SKM-1 (cell line): ENCODE measurements at regions not wholly inside any gene's neighbourhood (a gene's known extent, or its start where the extent isn't known, plus 50 kb on each side); places are given as distances from the start of the nearest gene placed in this dataset.
A peak's percentile ranks its signal among the peaks of the same experiment; 100 is the strongest.

Source experiments
- DNase-seq: peaks from one replicate; lab custom pipeline; 2025; ENCODE audit not compliant: unreplicated experiment; lab: John Stamatoyannopoulos, UW

DNA sequence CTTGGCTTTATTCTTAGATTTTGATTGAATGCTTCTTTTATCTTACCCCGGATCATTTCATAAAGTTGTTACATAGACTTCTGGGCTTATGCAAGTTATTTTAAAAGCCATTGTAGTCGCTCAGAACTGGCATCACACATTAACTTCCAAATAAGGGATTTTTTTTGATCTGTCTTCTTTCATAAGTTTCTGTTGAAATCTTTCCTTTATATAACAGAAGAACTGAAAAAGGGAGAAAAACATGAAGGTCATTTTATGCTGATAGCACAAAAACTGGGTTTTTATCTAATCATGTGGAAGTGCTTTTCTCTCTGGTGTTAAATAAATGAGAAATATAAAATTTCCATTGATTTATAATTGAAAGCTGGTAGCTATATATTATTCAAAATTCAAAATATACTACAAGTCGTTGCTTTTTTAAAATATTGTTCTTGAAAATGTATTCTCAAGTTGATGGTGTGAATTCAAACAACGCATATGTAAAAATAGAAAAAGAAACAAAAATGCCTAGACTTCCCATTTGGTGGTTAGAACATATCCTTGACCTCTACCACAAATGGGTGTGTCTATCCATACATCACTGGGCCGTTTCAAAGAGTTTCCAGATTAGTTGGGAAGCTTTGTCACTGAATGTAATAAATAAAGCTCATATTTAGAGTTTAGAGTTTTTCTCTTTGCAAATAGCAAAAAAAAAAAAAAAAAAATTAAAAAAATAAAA lies 258.3 kb upstream of the ZPLD1 start:
- DNase-seq, result no peak

DNA sequence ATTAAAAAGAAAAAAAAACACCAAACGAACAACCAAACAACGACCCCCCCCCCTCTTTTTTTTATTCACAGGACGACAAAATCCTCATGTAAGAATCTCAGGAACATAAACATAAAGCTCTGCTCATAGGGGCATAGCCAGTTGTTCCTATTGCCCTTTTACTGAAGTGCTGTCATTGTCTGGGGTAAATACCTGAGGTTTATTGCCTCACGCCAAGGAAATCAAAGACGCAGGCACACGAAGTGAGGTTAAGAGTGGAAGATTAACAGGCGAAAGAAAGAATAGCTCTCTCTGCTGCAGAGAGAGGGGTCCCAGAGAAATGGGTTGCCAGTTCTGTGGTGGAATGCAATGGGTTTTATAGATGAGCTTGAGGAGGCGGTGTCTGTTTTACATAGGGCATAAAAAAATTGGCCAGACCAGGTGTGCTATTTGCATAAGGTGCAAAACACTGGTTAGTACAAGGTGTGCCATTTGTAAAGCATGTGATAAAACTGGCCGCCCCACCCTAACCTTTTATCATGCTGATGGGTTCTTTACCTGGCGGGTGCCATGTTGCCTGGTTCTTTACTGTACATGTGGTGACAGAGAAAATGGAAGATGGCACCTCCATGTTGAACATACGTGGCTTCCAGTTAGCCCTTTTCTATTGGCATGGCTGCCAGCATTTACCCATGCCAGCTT lies 257.6 kb upstream of the ZPLD1 start:
- DNase-seq, result no peak

DNA sequence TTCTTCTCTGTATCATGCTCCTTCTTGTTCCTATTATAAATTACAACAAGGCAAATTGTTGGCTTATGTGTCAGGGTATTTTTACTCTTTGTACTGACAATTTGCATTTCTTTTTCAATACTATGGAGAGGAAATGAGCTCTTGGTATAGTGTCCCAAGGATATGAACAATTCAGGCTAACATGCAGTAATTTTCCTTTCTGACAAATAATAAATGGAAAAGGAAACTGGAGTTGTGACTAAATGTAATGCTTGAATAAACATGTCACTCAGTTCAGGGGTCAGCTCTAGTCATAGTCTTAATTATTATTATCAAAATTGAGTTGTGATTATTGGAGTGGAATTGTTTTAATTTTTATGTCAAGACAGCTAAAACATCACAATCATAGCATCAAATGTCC lies 256.0 kb upstream of the ZPLD1 start:
- no peak for DNase-seq

GRCh38 chr3:102179326-102180177 lies 255.3 kb upstream of the ZPLD1 start:
- no peak for DNase-seq

DNA sequence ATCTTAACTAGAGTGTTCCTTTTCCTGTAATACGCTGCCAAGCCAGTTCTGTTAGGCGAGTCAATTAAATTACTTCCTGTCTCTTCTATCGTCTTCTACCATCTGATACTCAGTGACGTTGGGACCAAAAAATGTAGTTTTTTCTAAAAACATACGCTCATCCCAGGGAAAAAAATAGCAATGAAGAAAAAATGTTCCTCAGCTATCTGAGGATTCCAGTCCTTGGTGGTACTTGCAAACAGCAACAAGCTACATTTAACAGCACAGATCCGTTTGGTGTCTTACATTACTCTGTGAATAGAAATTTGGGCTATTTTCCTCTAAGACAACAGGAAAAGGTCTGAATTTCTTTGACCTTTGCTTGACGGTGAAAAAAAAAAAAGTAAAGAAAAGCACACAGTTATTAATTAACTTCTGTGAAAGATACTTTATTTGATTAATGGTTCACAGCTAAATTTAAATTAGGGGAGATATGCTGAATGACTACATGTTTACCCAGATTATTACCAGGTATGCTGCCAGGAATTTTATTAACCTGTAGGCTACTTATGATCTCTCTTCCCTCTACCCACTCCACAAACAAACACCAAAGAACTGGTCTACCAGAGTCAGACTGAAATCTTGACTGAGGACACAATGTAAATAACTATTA lies 254.4 kb upstream of the ZPLD1 start:
- no peak for DNase-seq

DNA sequence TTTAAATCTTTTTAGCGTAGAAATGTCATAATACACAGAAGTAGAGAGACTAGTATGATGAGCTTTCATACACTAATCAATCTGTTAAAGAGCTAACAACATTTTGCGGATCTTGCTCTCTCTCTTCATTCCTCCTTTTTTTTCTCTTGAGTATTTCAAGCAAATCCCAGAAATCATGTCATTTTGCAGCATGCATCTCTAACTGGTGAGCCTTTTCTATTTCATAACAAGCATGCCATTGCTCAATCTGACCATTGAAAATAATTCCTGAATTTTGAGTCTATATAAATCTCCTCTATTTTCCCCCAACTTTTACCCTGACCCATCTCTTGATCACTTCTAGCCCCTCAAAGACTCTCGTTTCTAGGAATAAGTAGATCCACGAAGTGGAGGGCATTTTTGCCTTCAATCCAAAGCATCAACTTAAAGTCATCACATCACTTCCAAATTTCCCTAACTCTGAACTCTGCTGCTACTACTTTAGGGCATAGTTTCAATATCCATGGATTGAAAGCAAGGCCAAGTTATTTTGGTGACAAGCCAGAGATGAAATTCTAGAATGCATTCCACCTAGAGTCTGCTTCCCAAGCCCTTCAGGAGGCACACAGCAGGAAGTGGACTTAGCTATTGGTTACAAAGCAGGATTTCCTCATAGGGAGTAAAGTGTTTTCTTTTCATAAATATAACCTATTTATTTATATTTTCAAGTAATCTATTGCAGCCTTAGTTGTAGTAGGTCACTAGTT lies 253.5 kb upstream of the ZPLD1 start:
- DNase-seq, result no peak

GRCh38 chr3:102182162-102182561 lies 252.7 kb upstream of the ZPLD1 start:
- DNase-seq, result no peak

GRCh38 chr3:102183186-102183585 lies 251.6 kb upstream of the ZPLD1 start:
- DNase-seq, result no peak

DNA sequence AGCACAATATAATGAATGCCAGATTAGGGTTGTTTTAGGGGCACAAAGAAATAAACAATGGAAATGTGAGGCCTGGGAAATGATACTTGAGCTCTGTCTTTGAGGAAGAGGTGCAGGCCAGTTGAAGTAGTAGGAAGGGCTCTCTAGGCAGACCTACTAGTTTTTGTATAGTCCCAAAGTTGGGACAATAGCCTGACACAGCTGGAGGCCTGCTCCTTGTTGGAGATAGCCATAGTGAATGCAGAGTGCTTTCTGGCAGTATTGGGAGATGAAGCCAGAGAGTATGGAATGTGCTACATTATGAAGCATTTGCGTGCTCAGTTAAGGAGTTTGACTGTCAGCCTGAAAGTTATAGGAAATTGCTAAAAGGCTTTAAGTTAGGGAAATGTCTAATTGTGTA lies 251.2 kb upstream of the ZPLD1 start:
- DNase-seq, result no peak

DNA sequence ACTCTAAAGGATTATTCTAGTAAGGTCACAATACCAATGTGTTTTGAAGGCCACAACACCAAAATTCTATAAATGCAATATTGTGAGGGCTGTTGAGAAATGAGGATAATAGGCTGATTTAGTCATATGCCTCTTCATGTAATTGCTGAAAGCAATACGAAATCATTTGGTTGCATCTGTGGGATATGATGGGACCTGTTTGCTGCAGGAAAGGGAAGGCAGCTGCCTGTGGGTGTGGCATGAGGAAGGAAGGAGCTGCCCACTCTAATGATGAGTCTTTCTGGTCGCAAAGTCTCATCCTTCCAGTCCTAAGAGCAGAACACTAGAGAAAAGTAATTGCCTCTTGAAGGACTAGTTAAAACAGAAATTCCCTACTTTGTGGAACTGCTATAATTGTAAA lies 245.3 kb upstream of the ZPLD1 start:
- no peak for DNase-seq

- DNase-seq, result no peak
These were observed 244.7 kb upstream of the ZPLD1 start for GRCh38 chr3:102189956-102190723.

DNA sequence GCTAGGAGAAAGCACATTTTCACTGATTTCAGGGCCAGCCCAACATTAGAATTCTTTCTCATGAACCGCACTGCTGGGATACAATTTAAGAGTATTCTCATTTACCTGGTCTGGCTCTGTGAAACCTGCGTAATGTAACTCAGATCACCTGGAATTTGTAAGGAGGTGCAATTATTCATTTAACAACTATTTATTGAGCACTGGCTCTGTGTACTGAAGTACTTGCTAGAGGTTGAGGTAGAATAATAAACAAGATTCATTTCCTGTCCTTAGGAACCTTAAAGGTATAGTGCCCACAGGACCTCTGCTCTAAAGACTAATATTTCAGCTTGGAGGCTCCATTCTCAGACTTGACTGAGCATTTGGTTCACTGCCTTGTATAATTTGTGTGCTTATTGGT lies 242.2 kb upstream of the ZPLD1 start:
- no peak for DNase-seq

- DNase-seq, result no peak
These were observed 241.6 kb upstream of the ZPLD1 start for GRCh38 chr3:102193255-102193654.

- DNase-seq, result no peak
These were observed 240.8 kb upstream of the ZPLD1 start for GRCh38 chr3:102194001-102194400.

DNA sequence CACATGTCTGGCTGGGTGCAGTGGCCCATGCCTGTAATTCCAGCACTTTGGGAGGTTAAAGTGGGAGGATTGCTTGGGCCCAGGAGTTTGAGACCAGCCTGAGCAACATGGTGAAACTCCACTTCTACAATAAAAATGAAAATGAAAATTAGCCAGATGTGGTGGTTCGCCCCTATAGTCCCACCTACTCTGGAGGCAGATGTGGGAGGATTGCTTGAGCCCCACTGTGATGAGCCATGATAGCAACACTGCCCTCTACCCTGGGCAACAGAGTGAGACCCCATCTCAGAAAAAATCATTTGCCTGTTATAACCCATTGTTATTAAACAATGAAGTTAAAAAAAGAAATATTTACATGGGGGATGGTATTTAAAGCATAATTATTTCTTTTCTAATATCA lies 240.1 kb upstream of the ZPLD1 start:
- no peak for DNase-seq

GRCh38 chr3:102195198-102195948 lies 239.4 kb upstream of the ZPLD1 start:
- DNase-seq, result no peak

GRCh38 chr3:102200126-102200525 lies 234.7 kb upstream of the ZPLD1 start:
- DNase-seq, result no peak

DNA sequence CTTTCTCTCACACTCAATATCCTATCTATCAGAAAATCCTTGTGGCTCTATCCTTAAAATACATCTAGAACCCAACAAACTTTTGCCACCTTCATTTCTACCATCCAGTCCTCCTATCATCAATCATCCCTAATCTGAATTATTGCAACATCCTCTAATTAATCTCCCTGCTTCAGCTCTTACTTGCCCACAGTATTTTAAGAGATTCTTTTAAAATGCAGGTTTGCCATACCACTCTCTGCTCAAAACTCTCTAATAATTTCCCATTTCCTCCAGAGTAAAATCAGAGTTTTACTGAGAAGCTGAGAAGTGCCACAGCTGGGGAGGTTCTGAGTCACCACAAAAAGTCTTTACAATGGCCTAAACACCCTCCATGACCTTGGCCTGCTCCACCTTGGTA lies 234.3 kb upstream of the ZPLD1 start:
- no peak for DNase-seq

- peak; percentile 17 for DNase-seq
These were observed 229.2 kb upstream of the ZPLD1 start for GRCh38 chr3:102205647-102206046.
